ENCODE measurements at regions not wholly inside any gene's neighbourhood (a gene's known extent, or its start where the extent isn't known, plus 50 kb on each side); places are given as distances from the start of the nearest gene placed in this dataset.
"Not testable (repeated sequence)": the region's sequence is repeated elsewhere in the genome, so short reads cannot be mapped to it uniquely, and the experiment has no call there.

- H3K4me3 Mint-ChIP-seq; H3K9me3 Mint-ChIP-seq; H3K4me1 Mint-ChIP-seq (ENCODE audit: low read depth); DNase-seq; ATAC-seq (replicated peaks in 1 of 2); H3K27ac Mint-ChIP-seq; H3K36me3 Mint-ChIP-seq (ENCODE audit: insufficient read depth in 2 of 2): not testable (repeated sequence)
- peaks cover 11% of the 10 kb centered on the region for H3K27me3 Mint-ChIP-seq (ENCODE audit: low read depth)
These were observed 353.4 kb downstream of the PTPRU start for GRCh38 chr1:29589716-29590115.

- Mint-ChIP-seq H3K27me3 (ENCODE audit: low read depth) (peaks cover 15% of the 10 kb centered on the region), H3K4me1 (ENCODE audit: low read depth) (no peaks in the 10 kb centered on the region), H3K4me3 (no peak overlapping the region), H3K36me3 (ENCODE audit: insufficient read depth in 2 of 2) (no peaks in the 10 kb centered on the region), H3K27ac (no peak overlapping the region), H3K9me3 (peaks cover 0 to 2% of the 10 kb centered on the region in 2 donors)
- ATAC-seq (replicated peaks in 1 of 2) (no peak), DNase-seq (no peak)
These were observed 350.8 kb downstream of the PTPRU start for GRCh38 chr1:29586991-29587745.

GRCh38 chr1:29586215-29586614 is 349.9 kb downstream of the PTPRU start:
- Mint-ChIP-seq H3K4me3 (no peak overlapping the region), H3K9me3 (peaks cover 0 to 2% of the 10 kb centered on the region in 2 donors), H3K36me3 (ENCODE audit: insufficient read depth in 2 of 2) (no peaks in the 10 kb centered on the region), H3K27me3 (ENCODE audit: low read depth) (peaks cover 15% of the 10 kb centered on the region), H3K27ac (no peak overlapping the region), H3K4me1 (ENCODE audit: low read depth) (no peaks in the 10 kb centered on the region)
- ATAC-seq (replicated peaks in 1 of 2) (no peak), DNase-seq (no peak)

- no peaks in the 10 kb centered on the region for H3K36me3 Mint-ChIP-seq (ENCODE audit: insufficient read depth in 2 of 2)
- H3K27ac Mint-ChIP-seq: no peak overlapping the region
- no peak for ATAC-seq (replicated peaks in 1 of 2)
- H3K4me3 Mint-ChIP-seq: no peak overlapping the region
- no peak for DNase-seq
- H3K27me3 Mint-ChIP-seq (ENCODE audit: low read depth): peaks cover 15% of the 10 kb centered on the region
- no peaks in the 10 kb centered on the region for H3K4me1 Mint-ChIP-seq (ENCODE audit: low read depth)
- H3K9me3 Mint-ChIP-seq: peaks cover 0 to 2% of the 10 kb centered on the region in 2 donors
These were observed 349.3 kb downstream of the PTPRU start for GRCh38 chr1:29585656-29586055.

- DNase-seq (no peak), ATAC-seq (replicated peaks in 1 of 2) (no peak)
- Mint-ChIP-seq H3K27me3 (ENCODE audit: low read depth) (peaks cover 15% of the 10 kb centered on the region), H3K27ac (no peak overlapping the region), H3K4me3 (no peak overlapping the region), H3K9me3 (peaks cover 0 to 2% of the 10 kb centered on the region in 2 donors), H3K4me1 (ENCODE audit: low read depth) (no peaks in the 10 kb centered on the region), H3K36me3 (ENCODE audit: insufficient read depth in 2 of 2) (no peaks in the 10 kb centered on the region)
These were observed 348.9 kb downstream of the PTPRU start for GRCh38 chr1:29585201-29585600.

- Mint-ChIP-seq H3K27ac (no peak overlapping the region), H3K9me3 (peaks cover 0 to 2% of the 10 kb centered on the region in 2 donors), H3K36me3 (ENCODE audit: insufficient read depth in 2 of 2) (no peaks in the 10 kb centered on the region), H3K4me3 (no peak overlapping the region), H3K27me3 (ENCODE audit: low read depth) (peaks cover 15% of the 10 kb centered on the region), H3K4me1 (ENCODE audit: low read depth) (no peaks in the 10 kb centered on the region)
- ATAC-seq (replicated peaks in 1 of 2) (no peak), DNase-seq (no peak)
These were observed 348.5 kb downstream of the PTPRU start for GRCh38 chr1:29584776-29585175.

GRCh38 chr1:29584362-29584761 is 348.0 kb downstream of the PTPRU start:
- no peak overlapping the region for H3K27ac Mint-ChIP-seq
- ATAC-seq (replicated peaks in 1 of 2): no peak
- no peak overlapping the region for H3K4me3 Mint-ChIP-seq
- no peak for DNase-seq
- no peaks in the 10 kb centered on the region for H3K4me1 Mint-ChIP-seq (ENCODE audit: low read depth)
- H3K9me3 Mint-ChIP-seq: peaks cover 0 to 2% of the 10 kb centered on the region in 2 donors
- H3K27me3 Mint-ChIP-seq (ENCODE audit: low read depth): peaks cover 15% of the 10 kb centered on the region
- no peaks in the 10 kb centered on the region for H3K36me3 Mint-ChIP-seq (ENCODE audit: insufficient read depth in 2 of 2)

- no peaks in the 10 kb centered on the region for H3K4me1 Mint-ChIP-seq (ENCODE audit: low read depth)
- DNase-seq (no peak), ATAC-seq (replicated peaks in 1 of 2) (no peak)
- H3K4me3 Mint-ChIP-seq: no peak overlapping the region
- H3K36me3 Mint-ChIP-seq (ENCODE audit: insufficient read depth in 2 of 2): no peaks in the 10 kb centered on the region
- H3K9me3 Mint-ChIP-seq: peaks cover 0 to 2% of the 10 kb centered on the region in 2 donors
- peaks cover 15% of the 10 kb centered on the region for H3K27me3 Mint-ChIP-seq (ENCODE audit: low read depth)
- no peak overlapping the region for H3K27ac Mint-ChIP-seq
These were observed 347.4 kb downstream of the PTPRU start for GRCh38 chr1:29583727-29584126.

- Mint-ChIP-seq H3K27me3 (ENCODE audit: low read depth) (peaks cover 9% of the 10 kb centered on the region), H3K9me3 (no peaks in the 10 kb centered on the region), H3K27ac (no peak overlapping the region), H3K36me3 (ENCODE audit: insufficient read depth in 2 of 2) (no peaks in the 10 kb centered on the region), H3K4me1 (ENCODE audit: low read depth) (no peaks in the 10 kb centered on the region), H3K4me3 (no peak overlapping the region)
- DNase-seq (no peak), ATAC-seq (replicated peaks in 1 of 2) (no peak)
These were observed 344.9 kb downstream of the PTPRU start for GRCh38 chr1:29581256-29581655.

GRCh38 chr1:29579821-29580425 is 343.6 kb downstream of the PTPRU start:
- H3K4me3 Mint-ChIP-seq: no peak overlapping the region
- H3K27ac Mint-ChIP-seq: no peak overlapping the region
- ATAC-seq (replicated peaks in 1 of 2) (no peak), DNase-seq (no peak)
- peaks cover 9% of the 10 kb centered on the region for H3K27me3 Mint-ChIP-seq (ENCODE audit: low read depth)
- no peaks in the 10 kb centered on the region for H3K4me1 Mint-ChIP-seq (ENCODE audit: low read depth)
- no peaks in the 10 kb centered on the region for H3K36me3 Mint-ChIP-seq (ENCODE audit: insufficient read depth in 2 of 2)
- H3K9me3 Mint-ChIP-seq: no peaks in the 10 kb centered on the region

GRCh38 chr1:29577512-29577911 is 341.2 kb downstream of the PTPRU start:
- no peaks in the 10 kb centered on the region for H3K36me3 Mint-ChIP-seq (ENCODE audit: insufficient read depth in 2 of 2)
- H3K27ac Mint-ChIP-seq: no peak overlapping the region
- H3K4me1 Mint-ChIP-seq (ENCODE audit: low read depth): no peaks in the 10 kb centered on the region
- no peak overlapping the region for H3K4me3 Mint-ChIP-seq
- H3K27me3 Mint-ChIP-seq (ENCODE audit: low read depth): peaks cover 5% of the 10 kb centered on the region
- H3K9me3 Mint-ChIP-seq: no peaks in the 10 kb centered on the region
- no peak for ATAC-seq (replicated peaks in 1 of 2)
- no peak for DNase-seq

GRCh38 chr1:29576510-29576909 is 340.2 kb downstream of the PTPRU start:
- H3K36me3 Mint-ChIP-seq (ENCODE audit: insufficient read depth in 2 of 2): no peaks in the 10 kb centered on the region
- no peaks in the 10 kb centered on the region for H3K9me3 Mint-ChIP-seq
- H3K4me3 Mint-ChIP-seq: no peak overlapping the region
- H3K4me1 Mint-ChIP-seq (ENCODE audit: low read depth): no peaks in the 10 kb centered on the region
- DNase-seq: no peak
- peaks cover 5% of the 10 kb centered on the region for H3K27me3 Mint-ChIP-seq (ENCODE audit: low read depth)
- no peak for ATAC-seq (replicated peaks in 1 of 2)
- no peak overlapping the region for H3K27ac Mint-ChIP-seq

GRCh38 chr1:29575826-29576225 is 339.5 kb downstream of the PTPRU start:
- Mint-ChIP-seq H3K27me3 (ENCODE audit: low read depth) (peaks cover 5% of the 10 kb centered on the region), H3K4me1 (ENCODE audit: low read depth) (no peaks in the 10 kb centered on the region), H3K36me3 (ENCODE audit: insufficient read depth in 2 of 2) (no peaks in the 10 kb centered on the region)

GRCh38 chr1:29575277-29575676 is 339.0 kb downstream of the PTPRU start:
- Mint-ChIP-seq H3K27ac (no peak overlapping the region), H3K9me3 (no peaks in the 10 kb centered on the region), H3K36me3 (ENCODE audit: insufficient read depth in 2 of 2) (no peaks in the 10 kb centered on the region), H3K27me3 (ENCODE audit: low read depth) (peaks cover 5% of the 10 kb centered on the region), H3K4me3 (no peak overlapping the region), H3K4me1 (ENCODE audit: low read depth) (no peaks in the 10 kb centered on the region)
- ATAC-seq (replicated peaks in 1 of 2): no peak
- DNase-seq: no peak

More at GRCh38 chr1:29575826-29576225, 339.5 kb downstream of the PTPRU start:
- Mint-ChIP-seq H3K9me3 (no peaks in the 10 kb centered on the region), H3K27ac (no peak overlapping the region), H3K4me3 (no peak overlapping the region)
- ATAC-seq (replicated peaks in 1 of 2) (no peak), DNase-seq (no peak)

Measured in activated T-cell treated with anti-CD3 and anti-CD28 coated beads, Interleukin-2, amount 50 U/mL, for 72 hours (primary cell).